ENCODE measurements at regions not wholly inside any gene's neighbourhood (a gene's known extent, or its start where the extent isn't known, plus 50 kb on each side); places are given as distances from the start of the nearest gene placed in this dataset.

DNA sequence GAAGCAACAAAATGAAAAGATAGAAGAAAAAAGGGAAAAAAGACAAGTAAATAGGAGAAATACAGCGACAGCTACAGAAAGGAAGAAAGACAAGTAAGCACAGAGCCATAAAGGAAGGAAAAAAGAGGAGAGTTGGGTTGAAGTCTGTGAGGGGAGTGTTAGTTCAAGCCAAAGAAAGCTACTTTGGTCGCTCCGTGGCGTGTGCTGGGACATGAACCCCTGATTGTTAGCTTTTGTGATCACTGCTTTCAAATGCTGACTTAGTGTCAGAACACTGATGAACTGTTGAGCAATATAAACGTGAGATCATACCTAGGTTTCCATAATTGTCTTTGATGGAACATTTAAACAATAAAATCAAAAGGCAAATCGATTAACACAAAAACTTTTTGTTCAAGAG lies 370.1 kb downstream of the TMEM161B start:
- no peak for TF ChIP-seq POLR2AphosphoS5 (IDR thresholded peaks at IDR 0.05; ENCODE audit: low read depth, low read length)
- TF ChIP-seq FOXP2 (optimal IDR thresholded peaks at IDR 0.05; ENCODE audit: borderline replicate concordance, extremely low read depth, extremely low read length, insufficient read depth): no peak

DNA sequence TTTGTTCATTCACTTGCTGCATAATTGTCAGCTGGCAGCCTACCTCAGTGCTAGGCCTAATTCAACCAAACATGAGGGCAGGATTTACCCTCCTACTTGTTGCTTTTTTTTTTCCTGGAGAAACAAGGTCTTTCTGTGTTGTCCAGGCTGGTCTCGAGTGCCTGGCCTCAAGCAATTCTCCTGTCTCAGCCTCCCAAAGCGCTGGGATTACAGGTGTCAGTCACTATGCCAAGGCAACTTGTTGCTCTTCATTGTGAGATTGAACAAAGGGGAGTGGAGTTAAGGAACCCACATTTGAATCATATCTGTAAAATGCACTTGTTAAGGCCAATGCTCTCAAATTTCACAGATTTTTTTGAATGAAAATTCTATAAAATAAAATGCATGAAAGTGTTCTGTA lies 380.5 kb downstream of the TMEM161B start:
- TF ChIP-seq FOXP2 (optimal IDR thresholded peaks at IDR 0.05; ENCODE audit: borderline replicate concordance, extremely low read depth, extremely low read length, insufficient read depth) (no peak), POLR2AphosphoS5 (IDR thresholded peaks at IDR 0.05; ENCODE audit: low read depth, low read length) (no peak), SIN3A (IDR thresholded peaks at IDR 0.05; ENCODE audit: borderline replicate concordance, insufficient read depth, low read length) (no peak), TAF1 (IDR thresholded peaks at IDR 0.05; ENCODE audit: borderline replicate concordance, insufficient read depth, low read length) (no peak)
- TF ChIP-seq, protein P1, sequence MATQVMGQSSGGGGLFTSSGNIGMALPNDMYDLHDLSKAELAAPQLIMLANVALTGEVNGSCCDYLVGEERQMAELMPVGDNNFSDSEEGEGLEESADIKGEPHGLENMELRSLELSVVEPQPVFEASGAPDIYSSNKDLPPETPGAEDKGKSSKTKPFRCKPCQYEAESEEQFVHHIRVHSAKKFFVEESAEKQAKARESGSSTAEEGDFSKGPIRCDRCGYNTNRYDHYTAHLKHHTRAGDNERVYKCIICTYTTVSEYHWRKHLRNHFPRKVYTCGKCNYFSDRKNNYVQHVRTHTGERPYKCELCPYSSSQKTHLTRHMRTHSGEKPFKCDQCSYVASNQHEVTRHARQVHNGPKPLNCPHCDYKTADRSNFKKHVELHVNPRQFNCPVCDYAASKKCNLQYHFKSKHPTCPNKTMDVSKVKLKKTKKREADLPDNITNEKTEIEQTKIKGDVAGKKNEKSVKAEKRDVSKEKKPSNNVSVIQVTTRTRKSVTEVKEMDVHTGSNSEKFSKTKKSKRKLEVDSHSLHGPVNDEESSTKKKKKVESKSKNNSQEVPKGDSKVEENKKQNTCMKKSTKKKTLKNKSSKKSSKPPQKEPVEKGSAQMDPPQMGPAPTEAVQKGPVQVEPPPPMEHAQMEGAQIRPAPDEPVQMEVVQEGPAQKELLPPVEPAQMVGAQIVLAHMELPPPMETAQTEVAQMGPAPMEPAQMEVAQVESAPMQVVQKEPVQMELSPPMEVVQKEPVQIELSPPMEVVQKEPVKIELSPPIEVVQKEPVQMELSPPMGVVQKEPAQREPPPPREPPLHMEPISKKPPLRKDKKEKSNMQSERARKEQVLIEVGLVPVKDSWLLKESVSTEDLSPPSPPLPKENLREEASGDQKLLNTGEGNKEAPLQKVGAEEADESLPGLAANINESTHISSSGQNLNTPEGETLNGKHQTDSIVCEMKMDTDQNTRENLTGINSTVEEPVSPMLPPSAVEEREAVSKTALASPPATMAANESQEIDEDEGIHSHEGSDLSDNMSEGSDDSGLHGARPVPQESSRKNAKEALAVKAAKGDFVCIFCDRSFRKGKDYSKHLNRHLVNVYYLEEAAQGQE (IDR thresholded peaks at IDR 0.05; ENCODE audit: insufficient read depth in 1 of 2, low read depth in 2 of 2, low read length in 2 of 2): no peak

DNA sequence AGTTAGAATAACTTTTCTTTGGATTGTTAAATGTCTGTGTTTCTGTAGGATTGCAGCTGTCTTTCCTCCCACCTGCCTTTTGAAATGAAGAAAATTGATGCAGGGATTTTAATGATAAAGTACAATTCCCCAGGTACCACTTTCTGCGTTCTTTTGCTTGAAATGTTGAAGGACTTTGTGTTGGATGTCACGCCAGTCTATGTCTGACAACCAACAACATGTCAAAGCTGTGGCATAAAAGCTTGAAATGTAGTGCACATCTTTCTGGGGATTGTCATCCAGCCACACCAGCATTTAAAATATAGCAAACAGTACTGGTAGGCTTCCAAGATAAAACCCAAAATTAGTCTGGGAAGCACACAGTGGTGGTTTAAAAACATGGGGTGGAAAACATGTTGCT lies 381.4 kb downstream of the TMEM161B start:
- no peak for TF ChIP-seq FOXP2 (optimal IDR thresholded peaks at IDR 0.05; ENCODE audit: borderline replicate concordance, extremely low read depth, extremely low read length, insufficient read depth)
- TF ChIP-seq POLR2AphosphoS5 (IDR thresholded peaks at IDR 0.05; ENCODE audit: low read depth, low read length): no peak
- no peak for TF ChIP-seq TAF1 (IDR thresholded peaks at IDR 0.05; ENCODE audit: borderline replicate concordance, insufficient read depth, low read length)
- no peak for TF ChIP-seq SIN3A (IDR thresholded peaks at IDR 0.05; ENCODE audit: borderline replicate concordance, insufficient read depth, low read length)
- TF ChIP-seq, protein P1 (IDR thresholded peaks at IDR 0.05; ENCODE audit: insufficient read depth in 1 of 2, low read depth in 2 of 2, low read length in 2 of 2): no peak

- TF ChIP-seq TAF1 (IDR thresholded peaks at IDR 0.05; ENCODE audit: borderline replicate concordance, insufficient read depth, low read length): no peak
- TF ChIP-seq, protein P1 (IDR thresholded peaks at IDR 0.05; ENCODE audit: insufficient read depth in 1 of 2, low read depth in 2 of 2, low read length in 2 of 2): no peak
- TF ChIP-seq SIN3A (IDR thresholded peaks at IDR 0.05; ENCODE audit: borderline replicate concordance, insufficient read depth, low read length): no peak
- TF ChIP-seq POLR2AphosphoS5 (IDR thresholded peaks at IDR 0.05; ENCODE audit: low read depth, low read length): no peak
- TF ChIP-seq FOXP2 (optimal IDR thresholded peaks at IDR 0.05; ENCODE audit: borderline replicate concordance, extremely low read depth, extremely low read length, insufficient read depth): no peak
Observed at GRCh38 chr5:87886164-87886563, 382.5 kb downstream of the TMEM161B start.

GRCh38 chr5:87885758-87886157 lies 382.9 kb downstream of the TMEM161B start:
- TF ChIP-seq, protein P1 (IDR thresholded peaks at IDR 0.05; ENCODE audit: insufficient read depth in 1 of 2, low read depth in 2 of 2, low read length in 2 of 2): no peak
